IMR-90 (cell line): ENCODE measurements at regions not wholly inside any gene's neighbourhood (a gene's known extent, or its start where the extent isn't known, plus 50 kb on each side); places are given as distances from the start of the nearest gene placed in this dataset.

Source experiments
- ATAC-seq: fragments of 200-7000 bp; cut with Tn5 transposase; 2 replicates; pipeline ENCODE4 v1.9.1; 2020; ENCODE audit warnings: low read depth, mild to moderate bottlenecking, moderate library complexity
- BruUV-seq: library from RNA; stranded (reverse); fragments of 400-500 nt; replicated peaks from 2 replicates; lab custom pipeline; 2021; lab: Mats Ljungman, UMichigan
- CTCF ChIA-PET: fragments of 300-600 bp; formaldehyde crosslinking; extraction: SDS; loops from one replicate; lab custom pipeline; 2021; ENCODE audit warnings: antibody characterized with exemption; lab: Yijun Ruan, JAX
- POLR2A ChIA-PET: fragments of 300-600 bp; sonication (Branson Sonifier 250); formaldehyde crosslinking; loops from one replicate; lab custom pipeline; 2022; ENCODE audit warnings: antibody characterized with exemption; ENCODE audit not compliant: unreplicated experiment; lab: Charles Lee
- DNase-seq: peaks from one replicate; pipeline ENCODE4 v3.0.0; 2013
- H2AFZ ChIP-seq: replicated peaks from 2 replicates; pipeline ENCODE3; 2013; ENCODE audit warnings: low read length, mild to moderate bottlenecking; ENCODE audit not compliant: poor library complexity
- H2AK5ac ChIP-seq: 2 replicates; pipeline ENCODE4 v1.6.1; 2013; ENCODE audit warnings: low read depth, low read length, inconsistent platforms
- H2AK9ac ChIP-seq: replicated peaks from 2 replicates; pipeline ENCODE3; 2013; ENCODE audit warnings: mild to moderate bottlenecking, low read depth, low read length, moderate library complexity; ENCODE audit not compliant: poor library complexity
- H2BK120ac ChIP-seq: 2 replicates; pipeline ENCODE4 v1.6.1; 2013; ENCODE audit warnings: low read depth, low read length, inconsistent platforms
- H2BK15ac ChIP-seq: 3 replicates; pipeline ENCODE4 v1.6.1; 2013; ENCODE audit warnings: low read depth, low read length, inconsistent platforms
- H2BK20ac ChIP-seq: 2 replicates; pipeline ENCODE4 v1.6.1; 2013; ENCODE audit warnings: low read depth, mild to moderate bottlenecking, inconsistent platforms, low read length, moderate library complexity
- H2BK5ac ChIP-seq: 2 replicates; pipeline ENCODE4 v1.6.1; 2013; ENCODE audit warnings: mild to moderate bottlenecking, low read depth, low read length, inconsistent platforms; ENCODE audit not compliant: poor library complexity, severe bottlenecking
- H3K14ac ChIP-seq: replicated peaks from 2 replicates; pipeline ENCODE4 v1.6.1; 2013; ENCODE audit warnings: low read depth, low read length, inconsistent platforms
- H3K18ac ChIP-seq: 2 replicates; pipeline ENCODE4 v1.6.1; 2013; ENCODE audit warnings: low read depth, low read length, control low read depth
- H3K23ac ChIP-seq: 2 replicates; pipeline ENCODE4 v1.6.1; 2013; ENCODE audit warnings: low read depth, low read length, inconsistent platforms
- H3K27ac ChIP-seq: 2 replicates; pipeline ENCODE4 v1.5.1; 2013; ENCODE audit warnings: mild to moderate bottlenecking, control low read depth, low read length; ENCODE audit not compliant: insufficient read depth
- H3K27me3 ChIP-seq: 2 replicates; pipeline ENCODE4 v1.6.1; 2013; ENCODE audit warnings: low read length; ENCODE audit not compliant: control insufficient read depth, insufficient read depth
- H3K36me3 ChIP-seq: 2 replicates; pipeline ENCODE4 v1.6.1; 2013; ENCODE audit warnings: low read length, mixed read lengths; ENCODE audit not compliant: control insufficient read depth, insufficient read depth
- H3K4ac ChIP-seq: 2 replicates; pipeline ENCODE4 v1.6.1; 2013; ENCODE audit warnings: low read depth, low read length, inconsistent platforms
- H3K4me1 ChIP-seq: 2 replicates; pipeline ENCODE4 v1.6.1; 2013; ENCODE audit warnings: low read length, mixed read lengths; ENCODE audit not compliant: control insufficient read depth, insufficient read depth
- H3K4me2 ChIP-seq: 2 replicates; pipeline ENCODE4 v1.6.1; 2013; ENCODE audit warnings: low read depth, mild to moderate bottlenecking, control low read depth, low read length, moderate library complexity
- H3K4me3 ChIP-seq: 2 replicates; pipeline ENCODE4 v1.5.1; 2013; ENCODE audit warnings: low read depth, mild to moderate bottlenecking, control low read depth, low read length, moderate library complexity; ENCODE audit not compliant: insufficient read depth
- H3K56ac ChIP-seq: 2 replicates; pipeline ENCODE4 v1.6.1; 2013; ENCODE audit warnings: low read length, inconsistent platforms; ENCODE audit not compliant: insufficient read depth; ENCODE audit errors: extremely low read depth
- H3K79me1 ChIP-seq, 2 experiments: 2 replicates each; pipeline ENCODE4 v1.6.1; 2013; ENCODE audit warnings: low read length in 2 of 2, inconsistent platforms in 1 of 2, low read depth in 1 of 2
- H3K9ac ChIP-seq: 2 replicates; pipeline ENCODE4 v1.6.1; 2013; ENCODE audit warnings: low read depth, low read length, control low read depth
- H3K9me1 ChIP-seq: 2 replicates; pipeline ENCODE4 v1.6.1; 2013; ENCODE audit warnings: low read length, inconsistent platforms; ENCODE audit not compliant: insufficient read depth
- H3K9me3 ChIP-seq: 2 replicates; pipeline ENCODE4 v1.6.1; 2013; ENCODE audit warnings: low read length; ENCODE audit not compliant: control insufficient read depth, insufficient read depth
- H4K20me1 ChIP-seq: 2 replicates; pipeline ENCODE4 v1.6.1; 2013; ENCODE audit warnings: low read length, inconsistent platforms; ENCODE audit not compliant: insufficient read depth
- H4K5ac ChIP-seq: 2 replicates; pipeline ENCODE4 v1.6.1; 2013; ENCODE audit warnings: mild to moderate bottlenecking, low read depth, low read length, control low read depth
- H4K8ac ChIP-seq, 2 experiments: 2 replicates each; pipeline ENCODE4 v1.6.1; 2013; ENCODE audit warnings: low read depth in 2 of 2, low read length in 2 of 2, control low read depth in 1 of 2, inconsistent platforms in 1 of 2
- H4K91ac ChIP-seq: 2 replicates; pipeline ENCODE4 v1.6.1; 2013; ENCODE audit warnings: low read depth, low read length, inconsistent platforms; ENCODE audit not compliant: insufficient read depth
- BHLHE40 ChIP-seq: fragments of 150-350 bp; IDR thresholded peaks from 2 replicates; pipeline ENCODE4 v1.6.1; 2016; ENCODE audit warnings: mild to moderate bottlenecking, low read depth, low read length
- CEBPB ChIP-seq: IDR thresholded peaks from 2 replicates; pipeline ENCODE4 v1.6.1; 2012; ENCODE audit warnings: low read depth, low read length, improper control_type of control experiment
- CHD1 ChIP-seq: IDR thresholded peaks from 2 replicates; pipeline ENCODE4 v1.6.1; 2012; ENCODE audit warnings: low read depth, low read length, improper control_type of control experiment
- FOS ChIP-seq: fragments of 150-350 bp; IDR thresholded peaks from 2 replicates; pipeline ENCODE4 v1.6.1; 2016; ENCODE audit warnings: low read depth, low read length
- MAFK ChIP-seq: IDR thresholded peaks from 2 replicates; pipeline ENCODE4 v1.6.1; 2012; ENCODE audit warnings: low read depth, low read length, improper control_type of control experiment
- MAZ ChIP-seq: IDR thresholded peaks from 2 replicates; pipeline ENCODE4 v1.6.1; 2012; ENCODE audit warnings: low read depth, mild to moderate bottlenecking, low read length, improper control_type of control experiment, moderate library complexity, borderline replicate concordance
- MXI1 ChIP-seq: IDR thresholded peaks from 2 replicates; pipeline ENCODE4 v1.6.1; 2012; ENCODE audit warnings: low read depth, mild to moderate bottlenecking, low read length, moderate library complexity, borderline replicate concordance
- NFE2L2 ChIP-seq: fragments of 150-350 bp; IDR thresholded peaks from 2 replicates; pipeline ENCODE4 v1.6.1; 2016; ENCODE audit warnings: low read depth, mild to moderate bottlenecking, low read length
- POLR2A ChIP-seq: IDR thresholded peaks from 2 replicates; pipeline ENCODE4 v1.6.1; 2012; ENCODE audit warnings: mild to moderate bottlenecking, low read depth, low read length
- RAD21 ChIP-seq: IDR thresholded peaks from 2 replicates; pipeline ENCODE4 v1.6.1; 2012; ENCODE audit warnings: low read length, improper control_type of control experiment
- RCOR1 ChIP-seq: IDR thresholded peaks from 2 replicates; pipeline ENCODE4 v1.6.1; 2012; ENCODE audit warnings: mild to moderate bottlenecking, low read length, improper control_type of control experiment; ENCODE audit not compliant: insufficient replicate concordance
- RFX5 ChIP-seq: IDR thresholded peaks from 2 replicates; pipeline ENCODE4 v1.8.0; 2012; ENCODE audit warnings: low read depth, mild to moderate bottlenecking, low read length, moderate library complexity
- SMC3 ChIP-seq: fragments of 150-350 bp; IDR thresholded peaks from 2 replicates; pipeline ENCODE4 v1.6.1; 2016; ENCODE audit warnings: low read depth, mild to moderate bottlenecking, antibody characterized with exemption, low read length, moderate library complexity
- WGBS, 2 experiments: methylation state at CpG; one replicate each; pipeline versions ENCODE4 v1.1.5 to v1.1.7; 2013; ENCODE audit warnings: missing lambda C conversion rate in 2 of 2; ENCODE audit not compliant: insufficient read length in 1 of 2; ENCODE audit errors: extremely low coverage in 2 of 2; 5-methylcytosine and 5-hydroxymethylcytosine counted together
- dilution Hi-C: fragments of 300-500 bp; cut with HindIII; formaldehyde crosslinking; loops from one replicate; pipeline ENCODE4 v1.14.3; 2018; ENCODE audit warnings: low sequenced_read_pairs; ENCODE audit not compliant: unreplicated experiment
- in situ Hi-C: fragments of 300-500 bp; cut with MboI; formaldehyde crosslinking; loops from 3 replicates; pipeline ENCODE4 v1.14.3; 2019; ENCODE audit warnings: low sequenced_read_pairs, inconsistent platforms, mixed read lengths
- intact Hi-C: fragments of 100-400 bp; cut with micrococcal nuclease; formaldehyde crosslinking; loops from 2 replicates; pipeline ENCODE4 v1.10.0; 2022
- TF ChIP-seq, protein P1 (sequence below): fragments of 150-350 bp; IDR thresholded peaks from 2 replicates; pipeline ENCODE4 v1.6.1; 2017; ENCODE audit warnings: mild to moderate bottlenecking, antibody characterized with exemption, low read length, low read depth
- TF ChIP-seq, protein P2 (sequence below): conservative IDR thresholded peaks from 2 replicates; pipeline ENCODE4 v1.5.1; 2012; ENCODE audit warnings: mild to moderate bottlenecking, low read depth, low read length, improper control_type of control experiment
- TF ChIP-seq, protein P3 (sequence below): fragments of 150-350 bp; IDR thresholded peaks from 2 replicates; pipeline ENCODE4 v1.6.1; 2016; ENCODE audit warnings: low read depth, mild to moderate bottlenecking, low read length, moderate library complexity, borderline replicate concordance

DNA sequence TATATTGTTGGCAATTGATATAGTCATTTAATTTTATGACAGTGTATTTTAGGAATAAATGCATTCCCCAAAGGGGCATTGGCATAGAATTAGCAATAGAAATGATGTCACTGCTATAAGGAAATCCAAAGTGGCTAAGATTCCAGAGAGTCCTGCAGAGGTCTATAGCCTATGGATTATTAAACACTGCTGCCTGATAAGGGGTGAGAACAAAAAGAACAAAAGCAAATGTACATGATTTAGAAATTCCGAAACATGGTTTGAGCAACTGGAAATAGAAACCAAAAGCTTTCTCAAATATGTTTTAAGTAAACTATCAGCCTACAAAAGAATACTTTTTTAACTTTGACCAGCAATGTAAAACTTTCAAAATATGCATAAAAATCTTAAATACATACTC lies 280.1 kb upstream of the RASGRP1 start:
- H3K4me1 ChIP-seq: peaks cover 24% of the 10 kb centered on the region

More for the DNA sequence above, 280.1 kb upstream of the RASGRP1 start:
- Histone ChIP-seq H2BK5ac (peak overlapping the region; percentile 99), H3K27me3 (no peaks in the 10 kb centered on the region), H3K9ac (peak overlapping the region; percentile 78), H3K79me1 (peaks cover 0 to 5% of the 10 kb centered on the region in 2 experiments; a peak in 1 of 4 replicates), H3K9me3 (no peaks in the 10 kb centered on the region), H3K4me2 (peak overlapping the region; percentile 82), H3K14ac (peak overlapping the region; percentile 93), H3K18ac (peak overlapping the region; percentile 94), H4K8ac (peak overlapping the region; percentile 90 to 99), H2BK15ac (peak overlapping the region; percentile 80; the same call in 2 of the 3 replicates), H3K36me3 (no peaks in the 10 kb centered on the region), H2AK5ac (peak overlapping the region; percentile 48; the same call in 1 of the 2 replicates), H4K20me1 (no peaks in the 10 kb centered on the region), H2BK20ac (peak overlapping the region; percentile 95), H3K56ac (peak overlapping the region; percentile 83), H3K23ac (peak overlapping the region; percentile 93; the same call in 1 of the 2 replicates), H2BK120ac (peak overlapping the region; percentile 99), H2AK9ac (no peak overlapping the region), H3K4me3 (no peak overlapping the region), H2AFZ (no peak overlapping the region), H4K91ac (peak overlapping the region; percentile 96), H3K9me1 (peaks cover 5% of the 10 kb centered on the region; the same call in 1 of the 2 replicates), H3K27ac (peak overlapping the region; percentile 99), H3K4ac (peak overlapping the region; percentile 97), H4K5ac (peak overlapping the region; percentile 97)
- in situ Hi-C loops (no loop called here), dilution Hi-C loops (no loop called here), intact Hi-C loops (loop anchor here (2.0 to 5.0 kb wide), 2 partner anchors 20 to 38 kb away; no protein-coding TSS in a partner anchor)
- peak; percentile 52 for DNase-seq
- BruUV-seq: no TSS peak
- POLR2A ChIA-PET: interaction anchor here (0.7 kb wide), 1 partner anchor 518 kb away, joined by 3 read pairs; no protein-coding TSS in a partner anchor
- ATAC-seq: peak; percentile 44
- TF ChIP-seq RCOR1 (no peak), NFE2L2 (no peak), POLR2A (no peak), BHLHE40 (no peak), SMC3 (no peak), CHD1 (no peak), MAFK (no peak), MXI1 (no peak), FOS (no peak), MAZ (no peak), CEBPB (no peak), RFX5 (no peak), RAD21 (no peak)
- TF ChIP-seq, protein P1, sequence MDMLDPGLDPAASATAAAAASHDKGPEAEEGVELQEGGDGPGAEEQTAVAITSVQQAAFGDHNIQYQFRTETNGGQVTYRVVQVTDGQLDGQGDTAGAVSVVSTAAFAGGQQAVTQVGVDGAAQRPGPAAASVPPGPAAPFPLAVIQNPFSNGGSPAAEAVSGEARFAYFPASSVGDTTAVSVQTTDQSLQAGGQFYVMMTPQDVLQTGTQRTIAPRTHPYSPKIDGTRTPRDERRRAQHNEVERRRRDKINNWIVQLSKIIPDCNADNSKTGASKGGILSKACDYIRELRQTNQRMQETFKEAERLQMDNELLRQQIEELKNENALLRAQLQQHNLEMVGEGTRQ: no peak
- TF ChIP-seq, protein P2, sequence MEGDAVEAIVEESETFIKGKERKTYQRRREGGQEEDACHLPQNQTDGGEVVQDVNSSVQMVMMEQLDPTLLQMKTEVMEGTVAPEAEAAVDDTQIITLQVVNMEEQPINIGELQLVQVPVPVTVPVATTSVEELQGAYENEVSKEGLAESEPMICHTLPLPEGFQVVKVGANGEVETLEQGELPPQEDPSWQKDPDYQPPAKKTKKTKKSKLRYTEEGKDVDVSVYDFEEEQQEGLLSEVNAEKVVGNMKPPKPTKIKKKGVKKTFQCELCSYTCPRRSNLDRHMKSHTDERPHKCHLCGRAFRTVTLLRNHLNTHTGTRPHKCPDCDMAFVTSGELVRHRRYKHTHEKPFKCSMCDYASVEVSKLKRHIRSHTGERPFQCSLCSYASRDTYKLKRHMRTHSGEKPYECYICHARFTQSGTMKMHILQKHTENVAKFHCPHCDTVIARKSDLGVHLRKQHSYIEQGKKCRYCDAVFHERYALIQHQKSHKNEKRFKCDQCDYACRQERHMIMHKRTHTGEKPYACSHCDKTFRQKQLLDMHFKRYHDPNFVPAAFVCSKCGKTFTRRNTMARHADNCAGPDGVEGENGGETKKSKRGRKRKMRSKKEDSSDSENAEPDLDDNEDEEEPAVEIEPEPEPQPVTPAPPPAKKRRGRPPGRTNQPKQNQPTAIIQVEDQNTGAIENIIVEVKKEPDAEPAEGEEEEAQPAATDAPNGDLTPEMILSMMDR: no peak
- TF ChIP-seq, protein P3, sequence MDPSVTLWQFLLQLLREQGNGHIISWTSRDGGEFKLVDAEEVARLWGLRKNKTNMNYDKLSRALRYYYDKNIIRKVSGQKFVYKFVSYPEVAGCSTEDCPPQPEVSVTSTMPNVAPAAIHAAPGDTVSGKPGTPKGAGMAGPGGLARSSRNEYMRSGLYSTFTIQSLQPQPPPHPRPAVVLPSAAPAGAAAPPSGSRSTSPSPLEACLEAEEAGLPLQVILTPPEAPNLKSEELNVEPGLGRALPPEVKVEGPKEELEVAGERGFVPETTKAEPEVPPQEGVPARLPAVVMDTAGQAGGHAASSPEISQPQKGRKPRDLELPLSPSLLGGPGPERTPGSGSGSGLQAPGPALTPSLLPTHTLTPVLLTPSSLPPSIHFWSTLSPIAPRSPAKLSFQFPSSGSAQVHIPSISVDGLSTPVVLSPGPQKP: no peak
- CTCF ChIA-PET: no interaction called here
- WGBS, 2 experiments: no CpG with 5 or more reads among the region's 1 CpG
